Omental fat pad (tissue), 3 donors: ENCODE measurements at regions not wholly inside any gene's neighbourhood (a gene's known extent, or its start where the extent isn't known, plus 50 kb on each side); places are given as distances from the start of the nearest gene placed in this dataset.
"Not testable (repeated sequence)": the region's sequence is repeated elsewhere in the genome, so short reads cannot be mapped to it uniquely, and the experiment has no call there.

Source experiments
- ATAC-seq: fragments of 150-250 bp; one replicate; pipeline ENCODE4 v1.9.1; 2016; ENCODE audit warnings: mild to moderate bottlenecking, moderate library complexity; ENCODE audit not compliant: low FRiP score
- DNase-seq: peaks from one replicate; pipeline ENCODE4 v3.0.0-alpha.2; 2019; ENCODE audit warnings: low spot score
- TF ChIP-seq, protein P1 (sequence below), 3 donors: fragments of 450-650 bp; IDR thresholded peaks; one replicate each; pipeline ENCODE4 v1.5.1; 2016 to 2017; ENCODE audit warnings: antibody characterized with exemption in 3 of 3, mild to moderate bottlenecking in 3 of 3, moderate library complexity in 2 of 3

GRCh38 chr1:101587741-101588140, 350.9 kb downstream of the S1PR1 start:
- TF ChIP-seq, protein P1, sequence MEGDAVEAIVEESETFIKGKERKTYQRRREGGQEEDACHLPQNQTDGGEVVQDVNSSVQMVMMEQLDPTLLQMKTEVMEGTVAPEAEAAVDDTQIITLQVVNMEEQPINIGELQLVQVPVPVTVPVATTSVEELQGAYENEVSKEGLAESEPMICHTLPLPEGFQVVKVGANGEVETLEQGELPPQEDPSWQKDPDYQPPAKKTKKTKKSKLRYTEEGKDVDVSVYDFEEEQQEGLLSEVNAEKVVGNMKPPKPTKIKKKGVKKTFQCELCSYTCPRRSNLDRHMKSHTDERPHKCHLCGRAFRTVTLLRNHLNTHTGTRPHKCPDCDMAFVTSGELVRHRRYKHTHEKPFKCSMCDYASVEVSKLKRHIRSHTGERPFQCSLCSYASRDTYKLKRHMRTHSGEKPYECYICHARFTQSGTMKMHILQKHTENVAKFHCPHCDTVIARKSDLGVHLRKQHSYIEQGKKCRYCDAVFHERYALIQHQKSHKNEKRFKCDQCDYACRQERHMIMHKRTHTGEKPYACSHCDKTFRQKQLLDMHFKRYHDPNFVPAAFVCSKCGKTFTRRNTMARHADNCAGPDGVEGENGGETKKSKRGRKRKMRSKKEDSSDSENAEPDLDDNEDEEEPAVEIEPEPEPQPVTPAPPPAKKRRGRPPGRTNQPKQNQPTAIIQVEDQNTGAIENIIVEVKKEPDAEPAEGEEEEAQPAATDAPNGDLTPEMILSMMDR (IDR thresholded peaks at IDR 0.05), result no peak
- no peak for ATAC-seq
- no peak for DNase-seq

DNA sequence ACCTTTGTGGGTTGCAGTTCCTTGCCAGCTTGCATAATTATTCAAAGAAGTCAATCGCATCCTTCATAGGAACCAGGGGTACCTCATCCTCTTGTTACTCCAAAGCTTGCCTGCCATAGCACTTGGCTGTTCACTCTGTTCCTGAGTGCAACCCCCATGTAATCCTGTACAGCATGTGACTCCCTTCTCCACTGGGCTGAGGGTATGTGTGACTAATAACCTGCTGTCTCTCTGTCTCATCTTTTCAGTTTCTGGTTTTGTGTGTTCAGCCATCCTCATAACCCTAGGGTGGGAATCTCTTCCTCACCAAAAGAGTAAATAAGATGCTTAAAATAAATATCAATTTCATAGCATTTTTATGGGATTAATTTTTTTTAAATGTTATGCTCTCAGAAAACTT, 351.9 kb downstream of the S1PR1 start:
- DNase-seq (no peak), ATAC-seq (no peak)
- TF ChIP-seq, protein P1 (IDR thresholded peaks at IDR 0.05), result no peak

GRCh38 chr1:101592845-101593244, 356.0 kb downstream of the S1PR1 start:
- ATAC-seq (no peak), DNase-seq (no peak)
- TF ChIP-seq, protein P1 (IDR thresholded peaks at IDR 0.05), result no peak

DNA sequence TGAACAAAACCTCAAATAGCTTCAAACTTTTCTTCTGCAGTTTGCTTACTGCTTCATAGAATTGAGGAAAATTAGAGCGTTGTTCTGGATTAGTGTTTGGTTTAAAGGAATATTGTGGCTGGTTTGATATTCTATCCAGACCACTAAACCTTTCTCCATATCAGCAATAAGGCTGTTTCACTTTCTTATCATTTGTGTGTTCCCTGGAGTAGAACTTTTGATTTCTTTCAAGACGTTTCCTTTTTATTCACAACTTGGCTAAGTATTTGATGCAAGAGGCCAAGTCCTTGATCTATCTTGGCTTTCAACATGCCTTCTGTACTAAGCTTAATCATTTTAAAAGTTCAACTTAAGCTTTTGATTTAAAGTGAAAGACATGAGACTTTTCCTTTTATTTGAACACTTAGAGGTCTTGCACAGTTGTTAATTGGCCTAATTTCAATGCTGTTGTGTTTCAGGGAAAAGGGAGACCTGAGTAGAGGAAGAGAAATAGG, 359.1 kb downstream of the S1PR1 start:
- TF ChIP-seq, protein P1 (IDR thresholded peaks at IDR 0.05), result no peak
- DNase-seq (no peak), ATAC-seq (no peak)

- DNase-seq, ATAC-seq: not testable (repeated sequence)
Observed at GRCh38 chr1:101600615-101601014, 363.8 kb downstream of the S1PR1 start.

DNA sequence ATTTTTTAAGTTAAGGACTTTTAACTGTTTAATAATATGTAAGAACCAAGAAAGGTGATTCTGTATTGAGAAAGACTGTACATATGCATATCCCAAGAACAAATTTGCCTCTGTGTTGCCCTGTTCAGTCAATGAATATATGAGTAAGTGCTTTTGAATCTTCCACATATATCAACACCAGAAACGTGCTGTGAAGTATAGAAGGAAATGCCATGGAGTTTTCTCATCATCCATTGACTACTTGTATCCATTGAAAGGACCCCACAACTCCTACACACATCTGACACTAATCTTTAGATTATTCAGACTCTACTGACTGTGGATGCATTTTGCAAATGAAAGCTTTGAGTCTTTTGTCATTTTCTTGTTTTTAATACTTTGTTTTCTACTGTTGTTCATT, 366.9 kb downstream of the S1PR1 start:
- TF ChIP-seq, protein P1 (IDR thresholded peaks at IDR 0.05), result no peak
- ATAC-seq, result no peak

DNA sequence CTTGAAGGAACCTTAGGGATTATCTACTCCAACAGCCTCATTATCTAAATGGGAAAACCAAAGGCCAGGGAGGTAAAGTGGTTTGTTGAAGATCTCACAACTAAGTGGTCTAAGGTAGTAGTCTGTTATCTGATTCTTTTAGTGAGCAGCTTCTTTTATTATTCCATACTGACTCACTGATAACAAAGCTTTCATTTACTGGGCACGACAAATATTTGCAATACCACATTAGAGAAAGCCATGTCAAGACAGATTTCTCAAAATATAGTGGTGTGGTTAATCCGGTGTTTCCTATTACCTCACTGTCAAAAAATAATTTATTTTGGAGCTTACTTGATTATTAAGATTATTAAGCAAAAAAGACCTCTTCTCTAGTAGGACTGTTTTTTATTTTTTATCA, 369.1 kb downstream of the S1PR1 start:
- ATAC-seq, result no peak
- TF ChIP-seq, protein P1 (IDR thresholded peaks at IDR 0.05), result no peak
- DNase-seq, result no peak

More for the DNA sequence above, 366.9 kb downstream of the S1PR1 start:
- no peak for DNase-seq

DNA sequence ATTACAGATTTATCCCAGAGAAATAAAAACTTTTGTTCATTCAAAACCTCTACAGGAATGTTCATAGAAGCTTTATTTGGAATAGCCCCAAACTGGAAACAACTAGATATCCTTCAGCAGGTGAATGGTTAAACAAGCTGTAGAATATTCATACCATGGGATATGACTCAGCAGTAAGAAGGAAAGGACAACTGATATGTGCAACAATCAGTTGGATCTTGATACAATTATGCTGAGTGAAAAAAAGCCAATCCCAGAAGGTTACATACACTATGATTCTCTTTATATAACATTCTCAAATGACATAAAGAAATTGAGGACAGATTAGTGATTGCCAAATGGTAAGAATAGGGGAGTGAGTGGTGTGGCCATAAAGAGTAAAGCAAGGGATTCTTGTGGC, 376.7 kb downstream of the S1PR1 start:
- ATAC-seq, result no peak
- TF ChIP-seq, protein P1 (IDR thresholded peaks at IDR 0.05), result no peak
- DNase-seq, result no peak
